ENCODE measurements at regions not wholly inside any gene's neighbourhood (a gene's known extent, or its start where the extent isn't known, plus 50 kb on each side); places are given as distances from the start of the nearest gene placed in this dataset.

GRCh38 chr12:41888285-41888684, 256.4 kb downstream of the GXYLT1 start:
- TF ChIP-seq CTCF (IDR thresholded peaks at IDR 0.05 in 4 of 5, conservative IDR thresholded peaks at IDR 0.05 in 1 of 5), result no peak
- no peak for TF ChIP-seq POLR2A (IDR thresholded peaks at IDR 0.05)

All from gastrocnemius medialis (tissue), 4 donors.